Mesodermal cell (in vitro differentiated cells): ENCODE measurements at regions not wholly inside any gene's neighbourhood (a gene's known extent, or its start where the extent isn't known, plus 50 kb on each side); places are given as distances from the start of the nearest gene placed in this dataset.

Source experiments
- H3K27ac ChIP-seq: 2 replicates; pipeline ENCODE4 v1.7.0; 2013; ENCODE audit warnings: mild to moderate bottlenecking, low read depth, low read length, moderate library complexity; ENCODE audit not compliant: severe bottlenecking
- H3K36me3 ChIP-seq: 2 replicates; pipeline ENCODE4 v1.7.1; 2013; ENCODE audit warnings: mild to moderate bottlenecking, low read length, moderate library complexity; ENCODE audit not compliant: control insufficient read depth, insufficient read depth
- H3K4me1 ChIP-seq: one replicate; pipeline ENCODE4 v1.7.1; 2013; ENCODE audit warnings: mild to moderate bottlenecking, low read length; ENCODE audit not compliant: insufficient read depth, control insufficient read depth, poor library complexity, severe bottlenecking
- H3K4me3 ChIP-seq: 2 replicates; pipeline ENCODE4 v1.7.0; 2013; ENCODE audit warnings: low read length, control low read depth, mild to moderate bottlenecking; ENCODE audit not compliant: insufficient read depth, poor library complexity, severe bottlenecking; ENCODE audit errors: extremely low read depth
- H3K9me3 ChIP-seq: 2 replicates; pipeline ENCODE4 v1.7.1; 2013; ENCODE audit warnings: mild to moderate bottlenecking, low read length, moderate library complexity; ENCODE audit not compliant: control insufficient read depth
- WGBS, 2 experiments: methylation state at CpG; one replicate each; pipeline ENCODE4 v1.1.5; 2013; ENCODE audit warnings: missing lambda C conversion rate in 2 of 2; ENCODE audit not compliant: insufficient coverage in 2 of 2; 5-methylcytosine and 5-hydroxymethylcytosine counted together

GRCh38 chr5:42898760-42899159, 87.1 kb upstream of the SELENOP start:
- no peaks in the 10 kb centered on the region for H3K9me3 ChIP-seq
- H3K4me1 ChIP-seq: no peaks in the 10 kb centered on the region
- no peak overlapping the region for H3K4me3 ChIP-seq
- H3K36me3 ChIP-seq: no peaks in the 10 kb centered on the region
- 92 to 93% methylated on average over 14 of the region's 14 CpGs for WGBS, 2 experiments
- no peak overlapping the region for H3K27ac ChIP-seq

GRCh38 chr5:42896523-42896922, 84.8 kb upstream of the SELENOP start:
- no peaks in the 10 kb centered on the region for H3K9me3 ChIP-seq
- 63 to 78% methylated on average over 3 of the region's 3 CpGs for WGBS, 2 experiments
- H3K36me3 ChIP-seq: no peaks in the 10 kb centered on the region
- H3K4me1 ChIP-seq: no peaks in the 10 kb centered on the region
- no peak overlapping the region for H3K27ac ChIP-seq
- no peak overlapping the region for H3K4me3 ChIP-seq

GRCh38 chr5:42894057-42894456, 82.4 kb upstream of the SELENOP start:
- H3K27ac ChIP-seq: no peak overlapping the region

GRCh38 chr5:42889311-42889933, 77.7 kb upstream of the SELENOP start:
- no CpG with 5 or more reads among the region's 4 CpGs for WGBS, 2 experiments
- no peak overlapping the region for H3K4me3 ChIP-seq
- H3K27ac ChIP-seq: no peak overlapping the region
- H3K4me1 ChIP-seq: peaks cover 16% of the 10 kb centered on the region
- H3K36me3 ChIP-seq: no peaks in the 10 kb centered on the region
- H3K9me3 ChIP-seq: no peaks in the 10 kb centered on the region

More at GRCh38 chr5:42894057-42894456, 82.4 kb upstream of the SELENOP start:
- no peak overlapping the region for H3K4me3 ChIP-seq
- no peaks in the 10 kb centered on the region for H3K36me3 ChIP-seq
- no peaks in the 10 kb centered on the region for H3K4me1 ChIP-seq
- 73 to 81% methylated on average over 20 of the region's 20 CpGs for WGBS, 2 experiments
- no peaks in the 10 kb centered on the region for H3K9me3 ChIP-seq

- WGBS, 2 experiments: 66 to 70% methylated on average over 3 to 5 of the region's 7 CpGs
- no peak overlapping the region for H3K27ac ChIP-seq
Observed at GRCh38 chr5:42888771-42889170, 77.1 kb upstream of the SELENOP start.

GRCh38 chr5:42887575-42887974, 75.9 kb upstream of the SELENOP start:
- no peak overlapping the region for H3K4me3 ChIP-seq
- 20% methylated on average over 1 of the region's 1 CpG; no CpG with 5 or more reads in 1 of the 2 experiments for WGBS, 2 experiments
- peaks cover 16% of the 10 kb centered on the region for H3K4me1 ChIP-seq
- H3K27ac ChIP-seq: no peak overlapping the region
- no peaks in the 10 kb centered on the region for H3K9me3 ChIP-seq
- H3K36me3 ChIP-seq: no peaks in the 10 kb centered on the region

More at GRCh38 chr5:42888771-42889170, 77.1 kb upstream of the SELENOP start:
- Histone ChIP-seq H3K36me3 (no peaks in the 10 kb centered on the region), H3K9me3 (no peaks in the 10 kb centered on the region), H3K4me3 (no peak overlapping the region), H3K4me1 (peaks cover 16% of the 10 kb centered on the region)

- Histone ChIP-seq H3K9me3 (no peaks in the 10 kb centered on the region), H3K27ac (no peak overlapping the region), H3K36me3 (no peaks in the 10 kb centered on the region), H3K4me1 (peaks cover 16% of the 10 kb centered on the region), H3K4me3 (no peak overlapping the region)
- WGBS, 2 experiments: 86 to 89% methylated on average over 6 of the region's 6 CpGs
Observed at GRCh38 chr5:42887097-42887496, 75.4 kb upstream of the SELENOP start.

GRCh38 chr5:42886635-42887034, 74.9 kb upstream of the SELENOP start:
- Histone ChIP-seq H3K36me3 (no peaks in the 10 kb centered on the region), H3K27ac (no peak overlapping the region), H3K4me1 (peaks cover 16% of the 10 kb centered on the region), H3K9me3 (no peaks in the 10 kb centered on the region), H3K4me3 (no peak overlapping the region)
- 80% methylated on average over 1 of the region's 1 CpG; no CpG with 5 or more reads in 1 of the 2 experiments for WGBS, 2 experiments

- Histone ChIP-seq H3K27ac (no peak overlapping the region), H3K36me3 (no peaks in the 10 kb centered on the region), H3K4me3 (no peak overlapping the region), H3K9me3 (no peaks in the 10 kb centered on the region), H3K4me1 (peaks cover 16% of the 10 kb centered on the region)
- 100% methylated on average over 1 of the region's 1 CpG; no CpG with 5 or more reads in 1 of the 2 experiments for WGBS, 2 experiments
Observed at GRCh38 chr5:42884326-42884725, 72.6 kb upstream of the SELENOP start.

GRCh38 chr5:42881416-42882117, 69.9 kb upstream of the SELENOP start:
- Histone ChIP-seq H3K4me1 (peaks cover 5% of the 10 kb centered on the region), H3K36me3 (no peaks in the 10 kb centered on the region), H3K4me3 (no peak overlapping the region), H3K9me3 (no peaks in the 10 kb centered on the region), H3K27ac (no peak overlapping the region)
- 100% methylated on average over 1 of the region's 5 CpGs; no CpG with 5 or more reads in 1 of the 2 experiments for WGBS, 2 experiments
